Keratinocyte (primary cell): ENCODE measurements at regions not wholly inside any gene's neighbourhood (a gene's known extent, or its start where the extent isn't known, plus 50 kb on each side); places are given as distances from the start of the nearest gene placed in this dataset.

ENCODE experiments used
- DNase-seq: peaks from one replicate; pipeline ENCODE4 v3.0.0-alpha.2; 2011; ENCODE audit warnings: low read depth, missing footprints, low spot score
- FAIRE-seq: peaks from 2 replicates; lab custom pipeline; 2011; peaks lifted over from hg19 to GRCh38; lab: Jason Lieb, UNC
- H2AFZ ChIP-seq: 2 replicates; pipeline ENCODE4 v1.6.0; 2012; ENCODE audit warnings: low read length, control low read depth, inconsistent platforms; ENCODE audit not compliant: control insufficient read depth
- H3K27ac ChIP-seq: 2 replicates; pipeline ENCODE4 v1.5.1; 2011; ENCODE audit warnings: low read length; ENCODE audit not compliant: control insufficient read depth, insufficient read depth
- H3K27me3 ChIP-seq: 3 replicates; pipeline ENCODE4 v1.6.0; 2011; ENCODE audit warnings: low read length; ENCODE audit not compliant: control insufficient read depth, insufficient read depth; ENCODE audit errors: extremely low read depth
- H3K36me3 ChIP-seq, 2 experiments: 2 replicates in 1 of 2; 3 replicates in 1 of 2; pipeline ENCODE4 v1.5.1; 2011; ENCODE audit warnings: low read length in 2 of 2, mild to moderate bottlenecking in 1 of 2; ENCODE audit not compliant: control insufficient read depth in 2 of 2, insufficient read depth in 2 of 2; ENCODE audit errors: extremely low read depth in 1 of 2
- H3K4me1 ChIP-seq: 3 replicates; pipeline ENCODE4 v1.5.1; 2011; ENCODE audit warnings: low read length; ENCODE audit not compliant: control insufficient read depth, insufficient read depth; ENCODE audit errors: extremely low read depth
- H3K4me2 ChIP-seq: 3 replicates; pipeline ENCODE4 v1.6.0; 2011; ENCODE audit warnings: low read depth, low read length; ENCODE audit not compliant: control insufficient read depth, insufficient read depth; ENCODE audit errors: extremely low read depth
- H3K4me3 ChIP-seq, 3 experiments: fragments of 200-600 bp in 1 of 3; sonication (generic) in 1 of 3; 2 replicates in 2 of 3; 3 replicates in 1 of 3; pipeline ENCODE4 v1.5.1; 2011 to 2016; ENCODE audit warnings: low read length in 3 of 3, mild to moderate bottlenecking in 3 of 3, control low read depth in 2 of 3, inconsistent platforms in 1 of 3, low read depth in 1 of 3, mixed read lengths in 1 of 3, mixed run types in 1 of 3, moderate library complexity in 1 of 3; ENCODE audit not compliant: control insufficient read depth in 2 of 3, insufficient read depth in 2 of 3; ENCODE audit errors: extremely low read depth in 1 of 3
- H3K79me2 ChIP-seq: 2 replicates; pipeline ENCODE4 v1.6.0; 2012; ENCODE audit warnings: low read length; ENCODE audit not compliant: control insufficient read depth, insufficient read depth
- H3K9ac ChIP-seq: 3 replicates; pipeline ENCODE4 v1.6.0; 2011; ENCODE audit warnings: low read length; ENCODE audit not compliant: control insufficient read depth, insufficient read depth; ENCODE audit errors: extremely low read depth
- H3K9me1 ChIP-seq: 3 replicates; pipeline ENCODE4 v1.6.0; 2011; ENCODE audit warnings: low read length; ENCODE audit not compliant: control insufficient read depth, insufficient read depth; ENCODE audit errors: extremely low read depth
- H3K9me3 ChIP-seq: 2 replicates; pipeline ENCODE4 v1.5.1; 2012; ENCODE audit warnings: low read depth, low read length; ENCODE audit not compliant: control insufficient read depth
- H4K20me1 ChIP-seq: 3 replicates; pipeline ENCODE4 v1.6.0; 2011; ENCODE audit warnings: low read length; ENCODE audit not compliant: control insufficient read depth, insufficient read depth; ENCODE audit errors: extremely low read depth
- CTCF ChIP-seq, 3 experiments: IDR thresholded peaks in 1 of 3; conservative IDR thresholded peaks in 1 of 3; optimal IDR thresholded peaks in 1 of 3; 2 replicates in 2 of 3; 3 replicates in 1 of 3; pipeline versions ENCODE3 to v1.5.1; 2011; ENCODE audit warnings: low read length in 3 of 3, mild to moderate bottlenecking in 3 of 3, moderate library complexity in 2 of 3, control low read depth in 1 of 3, inconsistent platforms in 1 of 3; ENCODE audit not compliant: insufficient read depth in 2 of 3; ENCODE audit errors: extremely low read depth in 1 of 3
- EZH2 ChIP-seq: IDR thresholded peaks from one replicate; pipeline ENCODE4 v1.6.1; 2012; ENCODE audit warnings: inconsistent platforms, mild to moderate bottlenecking, low read length, moderate library complexity
- dilution Hi-C: fragments of 300-500 bp; cut with MboI; formaldehyde crosslinking; loops from one replicate; pipeline ENCODE4 v1.7.0; 2020; ENCODE audit warnings: low sequenced_read_pairs; ENCODE audit not compliant: extremely low pct_ligation_motif_present

DNA sequence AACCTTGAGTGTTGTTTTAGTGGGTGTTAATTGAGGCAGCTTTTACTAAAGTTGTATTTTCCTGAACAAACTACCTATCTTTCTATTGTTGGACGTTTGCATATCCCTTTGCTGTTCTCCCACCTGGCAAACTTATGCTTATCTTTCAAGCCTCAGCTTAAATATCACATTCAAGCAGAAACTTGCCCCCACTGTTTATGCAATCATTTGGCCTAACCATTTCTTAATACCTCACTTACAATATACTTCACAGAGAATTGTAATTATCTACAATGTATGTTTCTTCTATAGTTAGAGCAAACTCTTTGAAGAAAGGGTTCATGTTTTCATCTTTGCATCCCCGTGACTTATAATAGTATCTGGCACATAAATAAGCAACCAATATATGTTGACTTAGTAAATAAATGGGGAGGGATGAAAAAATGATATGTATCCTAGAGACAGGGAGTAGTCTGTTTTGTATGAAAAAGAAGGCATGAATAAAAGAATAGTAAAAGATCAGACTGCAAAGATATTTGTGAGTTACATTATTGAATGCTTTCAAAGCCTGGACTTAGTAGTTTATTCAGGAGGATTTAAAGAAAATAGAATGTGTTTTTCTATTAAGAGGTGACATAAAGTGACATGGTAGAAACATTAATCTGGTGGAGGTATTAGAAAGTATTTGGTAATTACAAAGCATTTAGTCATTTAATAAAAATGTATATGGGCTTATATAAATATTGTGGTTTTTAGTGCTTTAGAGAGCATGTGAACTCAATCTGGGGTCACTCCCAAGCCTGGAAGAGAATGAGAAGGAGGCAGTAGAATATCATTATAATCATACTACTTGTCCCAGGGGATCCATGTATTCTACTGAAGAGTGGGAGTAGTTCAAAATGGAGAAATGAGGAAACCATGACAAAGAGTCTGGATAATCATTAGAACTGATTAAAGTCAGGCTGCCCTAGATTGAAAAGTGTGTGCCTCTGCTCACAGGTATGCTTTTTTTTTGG is 60.0 kb upstream of the DCBLD2 start:
- dilution Hi-C loops = no loop called here
- Histone ChIP-seq H3K4me2 (peak overlapping the region; percentile 70), H3K4me3 (peak overlapping the region; percentile 33 to 67 (median 65)), H3K9ac (peak overlapping the region; percentile 70), H3K27me3 (no peaks in the 10 kb centered on the region), H3K4me1 (peaks cover 63% of the 10 kb centered on the region), H2AFZ (no peak overlapping the region), H3K79me2 (peaks cover 8% of the 10 kb centered on the region), H3K36me3 (no peaks in the 10 kb centered on the region), H3K9me1 (no peaks in the 10 kb centered on the region), H4K20me1 (no peaks in the 10 kb centered on the region), H3K9me3 (no peaks in the 10 kb centered on the region), H3K27ac (peak overlapping the region; percentile 94)
- TF ChIP-seq CTCF (optimal IDR thresholded peaks at IDR 0.05 in 1 of 3, IDR thresholded peaks at IDR 0.05 in 1 of 3, conservative IDR thresholded peaks at IDR 0.05 in 1 of 3; ENCODE audit: extremely low read depth in 1 of 3, insufficient read depth in 2 of 3, low read length in 3 of 3) = no peak
- TF ChIP-seq EZH2 = no peak
- FAIRE-seq (peak; percentile 41), DNase-seq (no peak)

- Histone ChIP-seq H2AFZ (no peak overlapping the region), H3K9ac (no peak overlapping the region), H3K27me3 (no peaks in the 10 kb centered on the region), H4K20me1 (no peaks in the 10 kb centered on the region), H3K36me3 (no peaks in the 10 kb centered on the region), H3K9me1 (no peaks in the 10 kb centered on the region), H3K4me1 (peaks cover 46% of the 10 kb centered on the region), H3K9me3 (no peaks in the 10 kb centered on the region), H3K4me2 (no peak overlapping the region), H3K4me3 (no peak overlapping the region), H3K27ac (no peak overlapping the region), H3K79me2 (no peaks in the 10 kb centered on the region)
- no peak for FAIRE-seq
- no peak for DNase-seq
- TF ChIP-seq CTCF (optimal IDR thresholded peaks at IDR 0.05 in 1 of 3, IDR thresholded peaks at IDR 0.05 in 1 of 3, conservative IDR thresholded peaks at IDR 0.05 in 1 of 3; ENCODE audit: extremely low read depth in 1 of 3, insufficient read depth in 2 of 3, low read length in 3 of 3) (no peak), EZH2 (no peak)
- dilution Hi-C loops = no loop called here
Observed at GRCh38 chr3:98957681-98958080, 56.2 kb upstream of the DCBLD2 start.
